GM21367 (cell line): ENCODE measurements at regions not wholly inside any gene's neighbourhood (a gene's known extent, or its start where the extent isn't known, plus 50 kb on each side); places are given as distances from the start of the nearest gene placed in this dataset.
A peak's percentile ranks its signal among the peaks of the same experiment; 100 is the strongest.
"Not testable (repeated sequence)": the region's sequence is repeated elsewhere in the genome, so short reads cannot be mapped to it uniquely, and the experiment has no call there.

Experiments used
- ATAC-seq: cut with Tn5 transposase; IDR thresholded peaks from one replicate; pipeline ENCODE4 v1.9.1; 2021; ENCODE audit not compliant: unreplicated experiment

GRCh38 chr12:14207905-14208551 is 157.5 kb upstream of the ATF7IP start:
- no peak for ATAC-seq

DNA sequence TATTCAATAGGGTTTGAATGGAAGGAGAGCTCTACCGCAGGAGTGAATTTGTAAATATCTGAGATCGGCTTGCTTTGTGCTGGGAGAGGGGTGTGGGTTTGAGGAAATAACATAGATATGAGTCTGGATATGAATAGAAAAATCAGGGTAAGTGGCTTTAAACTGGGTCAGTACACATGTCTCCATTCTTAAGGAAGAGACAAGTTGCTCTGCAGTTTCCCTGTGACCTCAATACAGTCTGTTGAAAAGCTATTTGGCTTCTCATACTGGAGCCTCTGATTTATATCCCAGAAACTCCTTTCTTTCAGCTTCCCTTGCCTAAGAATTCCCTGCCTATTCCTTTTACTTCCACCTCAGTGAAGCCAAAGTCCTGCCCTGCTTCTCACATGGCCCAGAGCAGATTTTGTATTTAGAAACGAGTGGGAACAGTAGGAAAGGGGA is 153.5 kb upstream of the ATF7IP start:
- no peak for ATAC-seq

DNA sequence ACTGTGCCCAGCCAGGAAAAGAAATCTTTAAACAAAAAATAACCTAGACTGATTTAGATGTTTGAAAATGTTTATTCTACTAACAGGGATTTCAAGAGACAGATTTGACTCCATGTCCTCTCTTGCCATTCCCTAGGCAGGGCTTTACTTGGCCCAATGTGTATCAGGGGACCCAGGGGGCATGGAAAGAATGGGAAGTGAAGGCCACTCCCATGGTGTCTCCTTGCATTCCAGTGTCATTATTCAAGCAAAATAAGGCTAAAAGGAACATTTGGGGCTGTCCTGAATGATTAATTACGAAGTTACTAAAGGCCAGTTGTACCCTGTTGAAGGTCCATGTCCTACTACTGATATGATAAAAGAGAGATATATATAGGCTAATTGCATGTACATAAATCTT is 151.9 kb upstream of the ATF7IP start:
- ATAC-seq, result no peak

DNA sequence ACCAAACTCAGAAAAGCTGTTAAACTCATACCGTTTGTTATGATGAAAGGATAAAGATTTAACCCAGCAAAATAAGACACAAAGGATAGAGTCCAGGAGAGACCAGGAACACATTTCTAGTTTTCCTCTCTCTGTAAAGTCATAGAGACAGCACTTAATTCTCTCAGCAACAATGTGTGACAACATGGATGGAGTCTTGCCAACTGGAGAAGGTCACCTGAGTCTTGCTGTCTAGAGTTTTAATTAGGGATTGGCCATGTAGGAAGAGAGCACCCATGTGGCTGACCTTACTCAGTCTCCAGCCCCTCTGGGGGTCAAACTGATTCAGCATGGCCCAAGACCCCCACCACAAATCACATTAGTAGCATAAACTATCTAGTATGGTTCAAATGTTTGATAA is 151.0 kb upstream of the ATF7IP start:
- no peak for ATAC-seq

GRCh38 chr12:14215949-14216348 is 149.5 kb upstream of the ATF7IP start:
- not testable (repeated sequence) for ATAC-seq

- no peak for ATAC-seq
Observed at GRCh38 chr12:14216405-14217294, 148.8 kb upstream of the ATF7IP start.

DNA sequence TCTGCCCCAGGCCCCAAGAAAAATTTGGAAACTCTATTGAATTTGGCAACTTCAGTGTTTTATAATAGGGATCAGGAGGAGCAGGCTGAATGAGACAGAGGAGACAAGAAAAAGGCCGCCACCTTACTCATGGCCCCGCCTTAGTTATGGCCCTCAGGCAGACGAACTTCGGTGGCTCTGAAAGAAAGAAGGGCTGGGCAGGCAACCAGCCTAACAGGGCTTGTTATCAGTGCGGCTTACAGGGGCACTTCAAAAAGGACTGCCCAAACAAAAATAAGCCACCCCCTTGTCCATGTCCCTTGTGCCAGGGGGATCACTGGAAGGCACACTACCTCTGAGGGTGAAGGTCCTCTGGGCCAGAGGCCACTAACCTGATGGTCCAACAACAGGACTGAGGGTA is 146.3 kb upstream of the ATF7IP start:
- no peak for ATAC-seq

DNA sequence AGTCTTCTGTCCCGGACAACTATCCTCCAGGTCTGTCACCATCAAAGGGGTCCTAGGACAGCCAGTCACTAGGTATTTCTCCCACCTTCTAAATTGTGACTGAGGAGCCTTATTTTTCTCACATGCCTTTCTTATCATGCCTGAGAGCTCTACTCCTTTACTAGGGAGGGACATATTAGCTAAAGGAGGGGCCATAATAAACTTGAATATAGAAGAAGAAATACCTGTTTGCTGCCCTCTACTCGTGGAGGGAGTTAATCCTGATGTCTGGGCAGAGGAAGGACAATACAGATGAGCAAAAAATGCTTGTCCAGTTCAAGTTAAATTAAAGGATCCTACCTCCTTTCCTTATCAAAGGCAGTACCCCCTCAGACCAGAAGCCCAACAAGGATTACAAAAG is 145.8 kb upstream of the ATF7IP start:
- ATAC-seq, result not testable (repeated sequence)

- ATAC-seq, result no peak
Observed at GRCh38 chr12:14225064-14225463, 140.4 kb upstream of the ATF7IP start.

GRCh38 chr12:14235176-14235575 is 130.3 kb upstream of the ATF7IP start:
- ATAC-seq, result not testable (repeated sequence)

- not testable (repeated sequence) for ATAC-seq
Observed at GRCh38 chr12:14236641-14237040, 128.8 kb upstream of the ATF7IP start.

- no peak for ATAC-seq
Observed at GRCh38 chr12:14238221-14238792, 127.2 kb upstream of the ATF7IP start.

DNA sequence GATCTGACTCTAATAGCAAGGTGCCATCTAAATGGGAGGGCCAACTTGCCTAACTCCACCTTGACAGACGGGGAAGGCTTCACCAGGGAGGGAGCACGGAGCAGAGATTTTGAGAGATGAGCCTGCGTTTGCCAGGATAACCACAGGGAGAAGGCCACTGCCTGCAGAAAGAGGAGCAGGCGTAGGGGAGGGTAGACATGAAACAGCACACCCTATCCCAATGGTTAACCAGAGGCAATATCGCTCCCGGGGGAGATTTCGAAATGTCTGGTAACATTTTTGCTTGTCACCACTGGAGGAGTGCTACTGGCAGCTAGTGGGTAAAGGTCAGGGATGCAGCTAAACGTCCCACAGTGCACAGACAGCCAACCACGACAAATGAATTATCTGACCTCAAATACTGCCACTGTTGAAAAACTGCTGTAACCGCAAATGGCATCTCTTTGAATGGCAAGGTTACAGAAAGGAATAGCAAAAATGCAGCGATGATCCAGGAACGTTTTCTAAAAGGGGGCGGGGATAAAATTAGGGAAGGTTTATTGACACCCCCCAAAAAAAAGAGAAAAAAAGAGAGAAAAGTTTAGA is 126.0 kb upstream of the ATF7IP start:
- ATAC-seq, result peak; percentile 70

DNA sequence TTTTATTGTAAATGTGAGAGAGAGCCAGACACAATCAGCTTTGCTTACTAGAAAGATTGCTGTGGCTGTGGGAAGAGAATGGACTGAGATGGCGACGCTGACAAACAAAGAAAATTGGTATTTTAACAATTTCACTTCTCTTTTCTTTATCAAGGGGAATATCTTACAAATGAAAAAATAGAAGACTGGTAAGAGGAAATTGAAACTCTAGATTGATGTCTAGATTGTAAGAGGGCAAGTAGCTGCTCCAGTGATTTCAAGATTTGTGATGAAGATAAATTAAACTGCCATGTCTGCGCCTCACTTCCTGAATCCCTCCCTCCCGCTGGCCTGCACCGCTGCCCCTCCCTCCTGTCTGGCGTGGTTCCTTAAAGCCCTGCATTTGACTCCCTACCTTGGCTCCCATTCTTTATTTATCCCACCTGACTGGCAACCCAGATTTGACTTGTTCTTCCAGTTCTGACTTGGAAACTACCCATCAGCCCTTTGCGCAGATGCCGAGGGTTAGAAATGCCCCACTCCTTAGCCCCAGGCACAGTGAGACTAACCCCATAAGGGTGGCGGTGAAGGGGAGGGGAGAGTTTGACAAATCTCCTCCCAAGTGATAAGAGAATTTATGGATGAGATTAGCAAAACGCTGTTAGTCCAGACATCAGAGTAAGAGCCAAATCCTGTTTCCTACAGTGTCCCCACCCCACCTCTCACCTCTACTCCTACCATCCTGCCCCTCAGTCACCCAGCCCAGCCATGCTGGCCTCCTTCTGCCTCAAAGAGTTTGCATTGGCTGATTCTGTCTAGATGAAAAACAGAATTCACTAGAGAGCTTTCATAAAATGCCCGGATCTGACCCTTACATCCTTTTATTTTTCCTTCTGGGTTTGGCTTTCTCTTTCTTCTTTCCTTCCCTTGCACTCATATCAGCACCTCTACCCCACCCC is 125.3 kb upstream of the ATF7IP start:
- peak; percentile 35 for ATAC-seq

GRCh38 chr12:14240873-14241220 is 124.6 kb upstream of the ATF7IP start:
- no peak for ATAC-seq

- ATAC-seq, result not testable (repeated sequence)
Observed at GRCh38 chr12:14242825-14243224, 122.7 kb upstream of the ATF7IP start.

- ATAC-seq, result no peak
Observed at GRCh38 chr12:14243941-14244340, 121.5 kb upstream of the ATF7IP start.

GRCh38 chr12:14244876-14245669 is 120.4 kb upstream of the ATF7IP start:
- no peak for ATAC-seq

- ATAC-seq, result no peak
Observed at GRCh38 chr12:14247166-14247565, 118.3 kb upstream of the ATF7IP start.

- no peak for ATAC-seq
Observed at GRCh38 chr12:14249368-14249767, 116.1 kb upstream of the ATF7IP start.
